ENCODE measurements at regions not wholly inside any gene's neighbourhood (a gene's known extent, or its start where the extent isn't known, plus 50 kb on each side); places are given as distances from the start of the nearest gene placed in this dataset.

- DNase-seq (ENCODE audit: low read depth, low spot score) (peak; percentile 64), FAIRE-seq (no peak), ATAC-seq (peak; percentile 78)
- peak overlapping the region; percentile 48 for H2AFZ ChIP-seq (ENCODE audit: control insufficient read depth, low read depth, low read length)
- no peaks in the 10 kb centered on the region for H3K27me3 ChIP-seq (replicated peaks in 1 of 2; ENCODE audit: control insufficient read depth in 2 of 2, insufficient read depth in 2 of 2, low read length in 1 of 2)
- peak overlapping the region; percentile 96 for H3K4me2 ChIP-seq (ENCODE audit: control insufficient read depth, insufficient read depth)
- peak overlapping the region; percentile 84 for H3K27ac ChIP-seq (ENCODE audit: control insufficient read depth, insufficient read depth)
- ChIA-PET RAD21 (ENCODE audit: unreplicated experiment) (interaction anchor here (2.2 kb wide), 1 partner anchor 8 kb away, joined by 5 read pairs; no protein-coding TSS in a partner anchor), SMC1A (ENCODE audit: uncharacterized antibody, unreplicated experiment) (interaction anchor here (1.4 kb wide), 1 partner anchor 55 kb away, joined by 4 read pairs; no protein-coding TSS in a partner anchor), CTCF (interaction anchor here (1.1 to 8.5 kb wide), 7 partner anchors 50 to 104 kb away, joined by 3 to 190 read pairs (median 3); no protein-coding TSS in a partner anchor), POLR2A (no interaction called here)
- intact Hi-C loops (cut with micrococcal nuclease; ENCODE audit: unreplicated experiment) = loop anchor here (2.0 to 10.0 kb wide), 3 partner anchors 47 to 279 kb away; no protein-coding TSS in a partner anchor
- 2% methylated on average over 8 of the region's 8 CpGs for WGBS (ENCODE audit: insufficient coverage, insufficient replicate concordance, low lambda C conversion rate, missing lambda C conversion rate)
- peak overlapping the region; percentile 28; the same call in 1 of the 2 replicates for H3K4me3 ChIP-seq
- peaks cover 45% of the 10 kb centered on the region for H3K79me2 ChIP-seq (ENCODE audit: control insufficient read depth, insufficient read depth, low read length)
- no peaks in the 10 kb centered on the region for H4K20me1 ChIP-seq (ENCODE audit: control insufficient read depth, insufficient read depth)
- no TSS peak for BruUV-seq (replicated peaks)
- H3K9me3 ChIP-seq (replicated peaks; ENCODE audit: control insufficient read depth, insufficient read depth, low read length) = no peaks in the 10 kb centered on the region
- in situ Hi-C loops (cut with MboI) = no loop called here
- peak overlapping the region; percentile 36 for H3K9ac ChIP-seq (ENCODE audit: control insufficient read depth, insufficient read depth, low read length)
- no peaks in the 10 kb centered on the region for H3K36me3 ChIP-seq (ENCODE audit: control insufficient read depth in 2 of 2, insufficient read depth in 2 of 2, low read length in 1 of 2)
- peaks cover 65% of the 10 kb centered on the region for H3K4me1 ChIP-seq (ENCODE audit: control insufficient read depth, insufficient read depth, low read length)
- TF ChIP-seq BMI1 (IDR thresholded peaks at IDR 0.05; ENCODE audit: borderline replicate concordance) (no peak), SPI1 (IDR thresholded peaks at IDR 0.05; ENCODE audit: borderline replicate concordance, insufficient read depth, low read depth, low read length) (peak; percentile 43; the same call in 1 of the 2 replicates), YY1 (IDR thresholded peaks at IDR 0.05; ENCODE audit: low read depth, low read length) (no peak), ZNF384 (IDR thresholded peaks at IDR 0.05; ENCODE audit: borderline replicate concordance, low read depth, low read length) (no peak), ZNF622 (IDR thresholded peaks at IDR 0.05) (no peak), CHD1 (IDR thresholded peaks at IDR 0.05; ENCODE audit: low read depth, low read length) (no peak), ELK1 (IDR thresholded peaks at IDR 0.05; ENCODE audit: low read depth, low read length) (no peak), EGR1 (IDR thresholded peaks at IDR 0.05; ENCODE audit: borderline replicate concordance in 1 of 2, low read depth in 2 of 2, low read length in 2 of 2) (no peak), MTA2 (IDR thresholded peaks at IDR 0.05; ENCODE audit: low read depth) (no peak), NRF1 (conservative IDR thresholded peaks at IDR 0.05; ENCODE audit: low read depth, low read length) (no peak), USF2 (IDR thresholded peaks at IDR 0.05; ENCODE audit: borderline replicate concordance, low read depth, low read length) (no peak)
- TF ChIP-seq, protein P1, sequence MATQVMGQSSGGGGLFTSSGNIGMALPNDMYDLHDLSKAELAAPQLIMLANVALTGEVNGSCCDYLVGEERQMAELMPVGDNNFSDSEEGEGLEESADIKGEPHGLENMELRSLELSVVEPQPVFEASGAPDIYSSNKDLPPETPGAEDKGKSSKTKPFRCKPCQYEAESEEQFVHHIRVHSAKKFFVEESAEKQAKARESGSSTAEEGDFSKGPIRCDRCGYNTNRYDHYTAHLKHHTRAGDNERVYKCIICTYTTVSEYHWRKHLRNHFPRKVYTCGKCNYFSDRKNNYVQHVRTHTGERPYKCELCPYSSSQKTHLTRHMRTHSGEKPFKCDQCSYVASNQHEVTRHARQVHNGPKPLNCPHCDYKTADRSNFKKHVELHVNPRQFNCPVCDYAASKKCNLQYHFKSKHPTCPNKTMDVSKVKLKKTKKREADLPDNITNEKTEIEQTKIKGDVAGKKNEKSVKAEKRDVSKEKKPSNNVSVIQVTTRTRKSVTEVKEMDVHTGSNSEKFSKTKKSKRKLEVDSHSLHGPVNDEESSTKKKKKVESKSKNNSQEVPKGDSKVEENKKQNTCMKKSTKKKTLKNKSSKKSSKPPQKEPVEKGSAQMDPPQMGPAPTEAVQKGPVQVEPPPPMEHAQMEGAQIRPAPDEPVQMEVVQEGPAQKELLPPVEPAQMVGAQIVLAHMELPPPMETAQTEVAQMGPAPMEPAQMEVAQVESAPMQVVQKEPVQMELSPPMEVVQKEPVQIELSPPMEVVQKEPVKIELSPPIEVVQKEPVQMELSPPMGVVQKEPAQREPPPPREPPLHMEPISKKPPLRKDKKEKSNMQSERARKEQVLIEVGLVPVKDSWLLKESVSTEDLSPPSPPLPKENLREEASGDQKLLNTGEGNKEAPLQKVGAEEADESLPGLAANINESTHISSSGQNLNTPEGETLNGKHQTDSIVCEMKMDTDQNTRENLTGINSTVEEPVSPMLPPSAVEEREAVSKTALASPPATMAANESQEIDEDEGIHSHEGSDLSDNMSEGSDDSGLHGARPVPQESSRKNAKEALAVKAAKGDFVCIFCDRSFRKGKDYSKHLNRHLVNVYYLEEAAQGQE (IDR thresholded peaks at IDR 0.05; ENCODE audit: low read depth, low read length) = no peak
Measured at GRCh38 chr9:130765137-130766020, 69.7 kb upstream of the ABL1 start.

Data from GM12878 (cell line).